Cardiac fibroblast (primary cell): ENCODE measurements at regions not wholly inside any gene's neighbourhood (a gene's known extent, or its start where the extent isn't known, plus 50 kb on each side); places are given as distances from the start of the nearest gene placed in this dataset.

Experiments used
- DNase-seq, 2 donors: peaks; one replicate each; pipeline versions ENCODE4 v3.0.0 to v3.0.0-alpha.2; 2010; ENCODE audit warnings: low read depth in 2 of 2
- H3K4me3 ChIP-seq, 2 donors: replicated peaks in 1 of 2; 1 replicate in 1 of 2; 2 replicates in 1 of 2; pipeline ENCODE4 v1.5.1; 2011; ENCODE audit warnings: low read depth in 2 of 2, low read length in 2 of 2, mild to moderate bottlenecking in 2 of 2, moderate library complexity in 1 of 2
- TF ChIP-seq, protein P1 (sequence below): IDR thresholded peaks from one replicate; pipeline ENCODE4 v1.5.1; 2011; ENCODE audit warnings: low read depth, mild to moderate bottlenecking, low read length, inconsistent platforms

DNA sequence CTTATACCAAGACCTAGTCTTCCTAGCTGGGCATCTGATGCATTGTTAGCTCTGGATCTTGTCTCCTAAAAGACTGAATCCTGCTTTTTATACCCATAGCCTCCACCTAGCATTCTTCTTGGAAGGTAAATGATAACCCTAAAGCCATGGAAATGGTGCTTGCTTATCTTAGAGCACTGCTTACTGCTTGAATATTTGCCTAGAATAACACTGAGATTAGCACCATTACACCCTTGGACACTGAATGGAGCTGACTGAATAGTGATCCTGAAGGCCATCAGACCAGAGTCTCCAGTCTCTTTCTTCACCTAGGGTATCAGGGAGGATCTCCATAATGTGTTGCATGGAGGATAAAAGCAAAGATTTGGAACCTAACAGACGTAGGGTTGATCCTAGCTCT, 50.3 kb upstream of the UGP2 start:
- TF ChIP-seq, protein P1, sequence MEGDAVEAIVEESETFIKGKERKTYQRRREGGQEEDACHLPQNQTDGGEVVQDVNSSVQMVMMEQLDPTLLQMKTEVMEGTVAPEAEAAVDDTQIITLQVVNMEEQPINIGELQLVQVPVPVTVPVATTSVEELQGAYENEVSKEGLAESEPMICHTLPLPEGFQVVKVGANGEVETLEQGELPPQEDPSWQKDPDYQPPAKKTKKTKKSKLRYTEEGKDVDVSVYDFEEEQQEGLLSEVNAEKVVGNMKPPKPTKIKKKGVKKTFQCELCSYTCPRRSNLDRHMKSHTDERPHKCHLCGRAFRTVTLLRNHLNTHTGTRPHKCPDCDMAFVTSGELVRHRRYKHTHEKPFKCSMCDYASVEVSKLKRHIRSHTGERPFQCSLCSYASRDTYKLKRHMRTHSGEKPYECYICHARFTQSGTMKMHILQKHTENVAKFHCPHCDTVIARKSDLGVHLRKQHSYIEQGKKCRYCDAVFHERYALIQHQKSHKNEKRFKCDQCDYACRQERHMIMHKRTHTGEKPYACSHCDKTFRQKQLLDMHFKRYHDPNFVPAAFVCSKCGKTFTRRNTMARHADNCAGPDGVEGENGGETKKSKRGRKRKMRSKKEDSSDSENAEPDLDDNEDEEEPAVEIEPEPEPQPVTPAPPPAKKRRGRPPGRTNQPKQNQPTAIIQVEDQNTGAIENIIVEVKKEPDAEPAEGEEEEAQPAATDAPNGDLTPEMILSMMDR, result no peak
- DNase-seq, result no peak
- no peak overlapping the region for H3K4me3 ChIP-seq
